GM23248 (cell line): ENCODE measurements at regions not wholly inside any gene's neighbourhood (a gene's known extent, or its start where the extent isn't known, plus 50 kb on each side); places are given as distances from the start of the nearest gene placed in this dataset.

ENCODE experiments used
- EZH2 ChIP-seq: fragments of 200-600 bp; sonication (generic); IDR thresholded peaks from 2 replicates; pipeline ENCODE4 v1.6.1; 2018; ENCODE audit warnings: antibody characterized with exemption, mild to moderate bottlenecking; ENCODE audit not compliant: insufficient read depth, poor library complexity, severe bottlenecking
- EZH2phosphoT487 ChIP-seq: fragments of 200-600 bp; sonication (generic); IDR thresholded peaks from 2 replicates; pipeline ENCODE4 v1.6.1; 2018; ENCODE audit warnings: antibody characterized with exemption, moderate library complexity, mild to moderate bottlenecking, low read depth; ENCODE audit not compliant: insufficient read depth

DNA sequence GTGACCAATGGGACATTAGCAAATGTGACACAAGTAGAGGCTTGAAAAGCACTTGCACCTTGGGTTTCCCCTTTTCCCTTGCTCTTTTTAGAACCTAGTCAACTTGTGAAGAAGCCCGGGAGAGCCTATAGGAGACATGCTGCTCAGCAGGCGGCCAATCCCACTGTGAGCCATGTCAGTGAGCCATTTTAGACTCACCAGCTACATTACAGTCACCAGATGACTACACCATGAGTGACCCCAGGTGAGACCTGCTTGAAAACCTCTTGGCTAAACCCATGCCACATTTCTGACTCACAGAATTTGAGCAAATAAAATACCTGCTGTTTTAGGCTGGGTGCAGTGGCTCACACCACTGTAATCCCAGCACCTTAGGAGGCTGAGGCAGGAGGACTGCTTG is 317.5 kb downstream of the KLF12 start:
- TF ChIP-seq EZH2, result no peak
- TF ChIP-seq EZH2phosphoT487, result no peak
